Stomach smooth muscle (tissue), 2 donors: ENCODE measurements at regions not wholly inside any gene's neighbourhood (a gene's known extent, or its start where the extent isn't known, plus 50 kb on each side); places are given as distances from the start of the nearest gene placed in this dataset.
"Not testable (repeated sequence)": the region's sequence is repeated elsewhere in the genome, so short reads cannot be mapped to it uniquely, and the experiment has no call there.

ENCODE experiments used
- H3K27ac ChIP-seq: one replicate; pipeline ENCODE4 v1.7.0; 2013; ENCODE audit warnings: mild to moderate bottlenecking, low read length, inconsistent platforms
- H3K27me3 ChIP-seq, 2 donors: one replicate each; pipeline ENCODE4 v1.7.0; 2013; ENCODE audit warnings: low read length in 2 of 2; ENCODE audit not compliant: insufficient read depth in 2 of 2, control insufficient read depth in 1 of 2
- H3K36me3 ChIP-seq, 2 donors: one replicate each; pipeline ENCODE4 v1.7.0; 2013; ENCODE audit warnings: low read length in 2 of 2; ENCODE audit not compliant: control insufficient read depth in 2 of 2, insufficient read depth in 2 of 2
- H3K4me1 ChIP-seq: one replicate; pipeline ENCODE4 v1.7.0; 2013; ENCODE audit warnings: low read length; ENCODE audit not compliant: control insufficient read depth, insufficient read depth
- H3K4me3 ChIP-seq, 2 donors: one replicate each; pipeline ENCODE4 v1.7.0; 2013; ENCODE audit warnings: low read length in 2 of 2
- H3K9ac ChIP-seq, 2 donors: one replicate each; pipeline ENCODE4 v1.7.0; 2013; ENCODE audit warnings: low read length in 2 of 2, mild to moderate bottlenecking in 1 of 2
- H3K9me3 ChIP-seq, 2 donors: one replicate each; pipeline ENCODE4 v1.7.0; 2013; ENCODE audit warnings: low read length in 2 of 2; ENCODE audit not compliant: control insufficient read depth in 2 of 2
- donor health status: healthy.
- donor health status: Pancreatic carcinoma.

- not testable (repeated sequence) for H3K27ac ChIP-seq, H3K9me3 ChIP-seq, H3K4me3 ChIP-seq, H3K9ac ChIP-seq, H3K36me3 ChIP-seq, H3K4me1 ChIP-seq, H3K27me3 ChIP-seq
Measured at GRCh38 chr11:28890601-28891040, 782.4 kb downstream of the METTL15 start.

- Histone ChIP-seq H3K9me3 (no peaks in the 10 kb centered on the region), H3K36me3 (no peaks in the 10 kb centered on the region), H3K27me3 (no peaks in the 10 kb centered on the region), H3K9ac (no peak overlapping the region), H3K27ac (no peak overlapping the region), H3K4me1 (no peaks in the 10 kb centered on the region), H3K4me3 (no peak overlapping the region)
Measured at GRCh38 chr11:28887681-28888080, 779.5 kb downstream of the METTL15 start.

- no peaks in the 10 kb centered on the region for H3K9me3 ChIP-seq
- H3K27me3 ChIP-seq = no peaks in the 10 kb centered on the region
- no peaks in the 10 kb centered on the region for H3K36me3 ChIP-seq
- no peak overlapping the region for H3K4me3 ChIP-seq
- no peak overlapping the region for H3K9ac ChIP-seq
- no peaks in the 10 kb centered on the region for H3K4me1 ChIP-seq
- no peak overlapping the region for H3K27ac ChIP-seq
Measured at GRCh38 chr11:28879869-28880268, 771.7 kb downstream of the METTL15 start.

GRCh38 chr11:28878025-28878424, 769.8 kb downstream of the METTL15 start:
- Histone ChIP-seq H3K36me3 (no peaks in the 10 kb centered on the region), H3K27ac (no peak overlapping the region), H3K27me3 (no peaks in the 10 kb centered on the region), H3K4me1 (no peaks in the 10 kb centered on the region), H3K4me3 (no peak overlapping the region), H3K9ac (no peak overlapping the region), H3K9me3 (no peaks in the 10 kb centered on the region)

- Histone ChIP-seq H3K4me3 (no peak overlapping the region), H3K9me3 (no peaks in the 10 kb centered on the region), H3K27ac (no peak overlapping the region), H3K9ac (no peak overlapping the region), H3K36me3 (no peaks in the 10 kb centered on the region), H3K27me3 (no peaks in the 10 kb centered on the region), H3K4me1 (no peaks in the 10 kb centered on the region)
Measured at GRCh38 chr11:28877340-28877739, 769.2 kb downstream of the METTL15 start.

- H3K9me3 ChIP-seq = no peaks in the 10 kb centered on the region
- no peaks in the 10 kb centered on the region for H3K36me3 ChIP-seq
- no peak overlapping the region for H3K9ac ChIP-seq
- H3K4me1 ChIP-seq = no peaks in the 10 kb centered on the region
- H3K27ac ChIP-seq = no peak overlapping the region
- H3K27me3 ChIP-seq = no peaks in the 10 kb centered on the region
- H3K4me3 ChIP-seq = no peak overlapping the region
Measured at GRCh38 chr11:28874706-28875105, 766.5 kb downstream of the METTL15 start.

- Histone ChIP-seq H3K36me3 (no peaks in the 10 kb centered on the region), H3K9ac (no peak overlapping the region), H3K9me3 (no peaks in the 10 kb centered on the region), H3K27me3 (no peaks in the 10 kb centered on the region), H3K4me3 (no peak overlapping the region), H3K4me1 (no peaks in the 10 kb centered on the region), H3K27ac (no peak overlapping the region)
Measured at GRCh38 chr11:28871090-28871489, 762.9 kb downstream of the METTL15 start.

GRCh38 chr11:28863422-28863821, 755.2 kb downstream of the METTL15 start:
- H3K36me3 ChIP-seq = no peaks in the 10 kb centered on the region
- no peak overlapping the region for H3K9ac ChIP-seq
- H3K27ac ChIP-seq = no peak overlapping the region
- no peaks in the 10 kb centered on the region for H3K4me1 ChIP-seq
- H3K27me3 ChIP-seq = no peaks in the 10 kb centered on the region
- no peak overlapping the region for H3K4me3 ChIP-seq
- no peaks in the 10 kb centered on the region for H3K9me3 ChIP-seq

- Histone ChIP-seq H3K27me3 (no peaks in the 10 kb centered on the region), H3K9ac (no peak overlapping the region), H3K9me3 (peaks cover 0 to 8% of the 10 kb centered on the region in 2 donors), H3K27ac (no peak overlapping the region), H3K36me3 (no peaks in the 10 kb centered on the region), H3K4me1 (no peaks in the 10 kb centered on the region), H3K4me3 (no peak overlapping the region)
Measured at GRCh38 chr11:28860893-28861292, 752.7 kb downstream of the METTL15 start.

GRCh38 chr11:28858076-28858475, 749.9 kb downstream of the METTL15 start:
- Histone ChIP-seq H3K27me3 (no peaks in the 10 kb centered on the region), H3K4me3 (no peak overlapping the region), H3K9ac (no peak overlapping the region), H3K4me1 (no peaks in the 10 kb centered on the region), H3K9me3 (peaks cover 0 to 8% of the 10 kb centered on the region in 2 donors), H3K27ac (no peak overlapping the region), H3K36me3 (no peaks in the 10 kb centered on the region)

- Histone ChIP-seq H3K4me1 (no peaks in the 10 kb centered on the region), H3K27ac (no peak overlapping the region), H3K36me3 (no peaks in the 10 kb centered on the region), H3K4me3 (no peak overlapping the region), H3K9me3 (no peaks in the 10 kb centered on the region), H3K27me3 (no peaks in the 10 kb centered on the region), H3K9ac (no peak overlapping the region)
Measured at GRCh38 chr11:28849053-28849452, 740.9 kb downstream of the METTL15 start.
